ENCODE measurements at regions not wholly inside any gene's neighbourhood (a gene's known extent, or its start where the extent isn't known, plus 50 kb on each side); places are given as distances from the start of the nearest gene placed in this dataset.

DNA sequence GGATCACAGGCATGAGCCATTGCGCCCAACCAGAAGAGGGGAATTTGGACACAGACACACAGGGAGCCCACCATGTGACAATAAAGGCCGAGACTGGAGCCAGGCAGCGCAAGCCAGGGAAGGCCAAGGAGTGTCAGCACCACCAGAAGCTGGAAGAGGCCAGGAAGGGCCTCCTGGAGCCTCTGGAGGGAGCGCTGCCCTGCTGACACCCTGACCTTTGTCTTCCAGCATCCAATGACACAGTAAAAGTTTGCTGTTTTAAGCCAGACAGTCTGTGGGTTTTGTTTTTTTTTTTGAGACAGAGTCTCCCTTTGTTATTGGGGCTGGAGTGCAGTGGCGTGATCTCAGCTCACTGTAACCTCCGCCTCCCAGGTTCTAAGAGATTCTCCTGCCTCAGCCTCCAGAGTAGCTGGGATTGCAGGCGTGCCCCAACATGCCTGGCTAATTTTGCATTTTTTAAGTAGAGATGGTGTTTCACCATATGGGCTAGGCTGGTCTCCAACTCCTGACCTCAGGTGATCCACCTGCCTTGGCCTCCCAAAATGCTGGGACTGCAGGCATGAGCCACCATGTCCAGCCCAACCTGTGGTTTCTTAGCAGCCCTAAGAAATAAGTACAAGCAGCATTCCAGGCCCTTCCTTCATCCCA is 215.8 kb downstream of the CTTN start:
- no peak for DNase-seq

DNA sequence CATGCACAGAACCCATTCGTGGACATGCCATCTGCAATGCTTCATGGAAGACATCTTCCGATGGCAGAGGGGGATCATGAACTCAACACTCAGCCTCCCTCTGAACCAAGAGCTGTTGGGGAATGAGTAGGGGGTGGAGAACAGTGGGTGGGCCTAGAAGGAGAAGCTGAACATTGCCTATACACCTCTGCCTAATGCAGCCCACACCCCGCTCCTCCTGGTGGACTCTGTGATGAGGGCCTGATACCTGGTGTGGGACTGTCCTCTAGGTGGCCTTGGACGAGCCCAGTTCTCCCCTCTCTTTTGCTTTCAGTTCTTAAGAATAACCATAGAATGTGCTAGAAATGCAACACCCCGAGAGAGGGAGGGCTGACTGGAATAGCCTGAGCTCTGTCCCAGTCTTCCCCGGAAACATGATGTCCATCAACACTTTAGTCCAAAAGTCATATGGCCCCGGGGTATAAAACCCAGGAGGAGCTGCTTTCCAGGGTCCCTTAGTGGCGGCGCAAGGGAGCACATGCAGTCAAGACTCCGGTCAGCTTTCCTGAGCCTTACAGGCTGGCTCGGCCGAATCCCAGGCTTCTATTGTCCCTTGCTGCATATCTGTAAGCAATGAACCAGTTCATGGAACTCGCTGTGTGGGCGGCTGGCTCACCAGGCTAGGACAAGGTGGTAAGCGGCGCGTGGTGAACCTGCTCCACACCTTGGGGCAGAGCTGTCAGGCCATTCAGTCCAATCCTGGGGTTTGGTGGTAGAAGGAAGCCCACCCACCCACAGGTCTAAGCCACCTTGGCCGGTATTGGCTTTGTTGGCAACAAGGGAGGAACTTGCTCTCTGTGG is 216.9 kb downstream of the CTTN start:
- DNase-seq = no peak

DNA sequence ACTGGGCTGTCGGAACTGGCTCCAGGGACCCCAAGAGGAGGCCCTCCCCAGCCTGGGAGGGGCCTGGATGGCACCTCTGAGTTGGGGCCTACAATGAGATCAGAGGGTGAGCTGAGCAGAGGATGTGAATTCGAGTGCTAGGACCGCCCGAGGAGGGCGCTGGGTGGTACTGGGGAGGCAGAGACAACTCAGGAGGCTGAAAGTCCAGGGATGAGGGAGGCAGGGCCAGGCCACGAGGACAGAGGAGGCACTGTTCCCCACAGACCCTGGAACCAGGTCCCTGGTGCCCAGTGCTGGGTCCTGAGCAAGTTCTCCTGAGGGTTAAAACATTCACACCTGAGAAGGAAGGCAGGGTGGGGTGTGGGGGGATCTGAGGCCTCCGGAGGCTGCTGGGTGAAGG is 218.0 kb downstream of the CTTN start:
- no peak for DNase-seq

DNA sequence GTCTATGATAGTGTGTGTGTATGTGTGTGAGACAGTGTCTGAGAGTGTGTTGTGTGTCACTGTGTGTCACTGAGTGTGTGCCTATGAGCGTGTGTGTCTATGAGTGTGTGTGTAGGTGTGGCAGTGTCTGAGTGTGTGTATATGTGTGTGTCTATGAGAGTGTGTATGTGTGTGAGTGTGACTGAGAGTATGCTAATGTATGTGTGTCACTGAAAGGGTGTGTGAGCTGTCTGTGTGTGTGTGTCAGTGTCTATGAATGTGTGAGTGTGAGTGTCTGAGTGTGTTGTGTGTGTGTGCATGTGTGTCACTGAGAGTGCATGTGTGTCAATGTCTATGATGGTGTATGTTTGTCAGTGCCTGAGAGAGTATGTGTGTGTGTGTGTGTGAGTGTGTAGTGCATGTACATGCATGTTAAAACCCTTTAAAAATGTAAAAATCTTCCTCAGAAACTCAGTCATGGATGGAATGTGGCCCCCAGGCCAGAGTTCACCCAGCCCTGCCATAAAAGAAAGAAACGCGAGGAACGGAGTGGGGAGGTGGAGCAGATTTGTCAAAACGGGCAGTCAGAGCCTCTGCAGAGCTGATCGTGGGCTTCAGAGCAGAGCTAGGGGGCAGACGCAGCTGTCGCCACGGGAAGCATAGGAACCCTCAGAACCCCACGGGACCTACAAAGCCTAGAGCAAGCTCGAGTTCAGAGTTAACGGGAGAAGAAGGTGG is 218.8 kb downstream of the CTTN start:
- DNase-seq = no peak

DNA sequence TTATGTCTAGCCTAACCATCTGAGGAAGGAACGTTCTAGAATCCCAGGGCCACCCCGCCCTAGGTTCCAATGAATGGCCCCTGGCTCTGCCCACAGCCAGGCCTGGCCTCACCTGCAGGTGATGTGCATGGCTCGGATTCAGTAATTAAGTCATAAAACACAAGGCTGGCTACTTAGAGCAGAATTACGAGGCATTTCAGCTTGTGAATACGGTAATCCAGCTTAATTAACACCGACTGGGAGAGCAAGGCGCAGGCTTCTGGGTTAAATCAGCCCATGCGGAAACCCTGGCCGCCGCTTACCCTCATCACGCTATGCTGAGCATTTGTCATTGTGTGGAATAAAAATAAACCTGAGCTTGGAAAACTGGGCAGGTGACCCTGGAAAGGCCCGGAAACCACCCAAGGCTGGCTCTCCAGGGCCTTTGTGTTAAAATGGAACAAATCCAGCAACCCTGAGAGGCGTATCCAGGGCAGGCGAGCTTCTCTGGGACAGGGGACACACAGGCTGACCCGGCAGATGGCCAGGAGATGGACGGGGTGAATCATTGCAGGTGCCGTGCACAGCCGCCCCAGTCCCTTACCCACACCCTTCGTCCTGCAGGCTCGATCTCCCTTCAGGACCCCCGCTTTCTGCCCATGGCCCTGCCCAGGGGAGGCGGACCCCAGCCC is 220.2 kb downstream of the CTTN start:
- DNase-seq = no peak

DNA sequence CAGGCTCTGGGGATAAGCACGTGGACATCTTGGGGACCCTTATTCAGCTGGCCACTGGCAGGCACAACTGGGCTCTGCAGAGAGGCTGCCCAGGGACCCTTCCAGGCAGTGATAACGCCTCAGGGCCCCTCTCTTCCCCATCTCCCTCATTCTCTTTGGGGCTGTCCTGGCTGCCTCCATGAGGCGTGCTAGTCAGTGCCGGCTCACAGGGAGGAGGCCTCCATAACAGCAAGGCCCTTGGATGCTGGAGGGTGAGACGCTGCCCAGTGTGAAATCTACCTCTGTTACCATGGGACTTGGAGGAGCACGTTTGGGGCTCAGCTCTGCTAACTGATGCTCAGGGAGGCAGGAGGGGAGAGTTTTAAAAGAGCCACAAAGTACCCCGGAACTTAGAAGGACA is 221.3 kb downstream of the CTTN start:
- no peak for DNase-seq

DNA sequence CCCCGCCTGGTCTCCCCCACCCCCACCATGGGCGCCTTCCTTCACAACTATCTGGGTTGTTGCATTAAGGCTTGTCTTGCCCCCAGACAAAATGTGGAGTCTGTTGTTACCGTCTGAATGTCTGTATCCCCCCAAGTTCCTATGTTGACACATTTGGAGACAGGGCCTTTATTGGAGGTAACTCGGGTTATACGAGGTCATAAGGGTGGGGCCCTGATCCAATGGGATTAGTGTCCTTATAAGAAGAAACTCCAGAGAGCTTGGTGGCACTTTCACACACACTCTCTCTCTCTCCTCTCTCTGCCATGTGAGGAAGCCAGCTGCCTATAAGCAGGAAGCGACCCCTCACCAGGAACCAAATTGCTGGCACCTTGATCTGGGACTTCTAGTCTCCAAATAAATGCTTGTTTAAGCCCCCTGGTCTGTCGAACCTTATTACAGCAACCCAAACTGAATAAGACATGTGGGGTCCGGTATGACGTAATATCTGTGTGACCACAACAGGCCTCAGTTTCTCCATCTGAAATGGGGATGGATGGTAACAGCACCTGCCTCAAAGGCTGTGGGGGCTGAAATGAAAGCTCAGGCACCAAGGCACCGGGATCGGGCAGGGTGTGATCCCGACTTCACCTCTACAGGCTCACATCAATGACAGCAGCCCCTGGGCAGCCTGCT is 222.3 kb downstream of the CTTN start:
- DNase-seq = no peak

DNA sequence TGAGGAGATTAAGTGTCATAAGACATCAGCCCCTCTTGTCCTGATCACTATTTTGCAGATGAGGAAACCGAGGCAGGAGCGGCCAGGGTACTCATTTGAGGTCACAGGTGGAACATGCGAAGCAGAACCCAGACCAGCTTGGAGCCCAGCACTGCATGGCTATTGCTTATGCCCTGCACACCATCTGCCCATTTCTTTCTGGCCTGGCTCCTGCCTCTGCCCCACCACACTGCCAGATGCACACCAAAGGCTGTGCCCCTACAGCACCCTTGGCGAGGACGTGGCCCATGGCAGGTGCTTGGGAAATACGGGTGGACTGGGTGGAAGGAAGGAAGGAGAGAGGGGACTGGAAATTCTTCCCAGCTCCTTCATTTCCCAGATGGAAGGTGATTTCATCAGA is 222.9 kb downstream of the CTTN start:
- no peak for DNase-seq

DNA sequence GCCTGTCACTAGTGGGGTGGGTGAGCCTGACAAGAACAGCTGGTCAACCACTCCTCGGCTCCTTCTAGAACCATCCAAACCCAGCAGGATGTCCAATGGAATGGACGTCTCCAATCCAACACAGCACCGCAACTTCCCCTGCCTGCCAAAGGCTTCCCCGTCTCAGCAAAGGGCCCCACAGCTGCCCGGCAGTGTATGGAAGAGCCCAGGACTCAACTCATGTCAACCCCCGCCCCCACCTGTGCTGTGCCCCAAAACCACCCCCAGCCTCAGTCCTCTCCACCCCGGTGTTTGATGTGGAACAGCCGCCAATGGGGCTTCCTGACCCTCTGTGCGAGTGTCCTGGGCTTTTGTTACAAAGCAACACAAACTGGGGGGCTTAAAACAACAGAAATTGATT is 223.8 kb downstream of the CTTN start:
- DNase-seq = no peak

DNA sequence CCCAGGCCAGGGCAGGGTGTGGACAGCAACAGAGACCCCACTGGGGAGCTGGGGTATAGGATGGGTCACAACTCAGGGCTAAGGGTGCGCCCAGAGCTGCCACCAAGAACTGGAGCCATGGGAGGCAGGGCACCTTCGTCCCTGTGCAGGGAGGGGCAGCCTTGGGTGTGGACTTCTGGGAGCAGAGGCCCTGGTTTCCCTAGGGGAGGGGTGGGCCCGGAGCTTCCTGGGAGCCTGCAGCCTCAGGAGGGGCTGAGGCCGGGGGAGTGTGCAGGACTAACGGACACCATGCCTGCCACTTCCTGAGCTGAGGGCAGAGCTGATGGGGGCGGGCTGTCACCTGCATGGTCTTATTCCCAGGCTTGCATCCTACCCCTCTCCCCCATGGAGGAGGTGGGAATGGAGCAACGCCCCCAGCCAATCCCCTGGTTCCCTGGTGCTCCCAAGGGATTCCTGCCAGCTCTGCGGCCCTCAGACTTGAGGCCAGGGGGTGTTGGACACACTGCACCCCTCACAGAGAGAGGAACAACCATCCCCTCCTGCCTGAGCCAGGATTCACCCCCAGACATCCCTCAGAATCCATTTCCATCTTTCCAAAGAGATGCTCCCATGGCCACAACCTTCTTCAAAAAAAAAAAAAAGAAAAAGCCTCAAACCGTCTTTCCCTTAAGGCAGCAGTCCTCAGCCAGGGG is 225.7 kb downstream of the CTTN start:
- no peak for DNase-seq

DNA sequence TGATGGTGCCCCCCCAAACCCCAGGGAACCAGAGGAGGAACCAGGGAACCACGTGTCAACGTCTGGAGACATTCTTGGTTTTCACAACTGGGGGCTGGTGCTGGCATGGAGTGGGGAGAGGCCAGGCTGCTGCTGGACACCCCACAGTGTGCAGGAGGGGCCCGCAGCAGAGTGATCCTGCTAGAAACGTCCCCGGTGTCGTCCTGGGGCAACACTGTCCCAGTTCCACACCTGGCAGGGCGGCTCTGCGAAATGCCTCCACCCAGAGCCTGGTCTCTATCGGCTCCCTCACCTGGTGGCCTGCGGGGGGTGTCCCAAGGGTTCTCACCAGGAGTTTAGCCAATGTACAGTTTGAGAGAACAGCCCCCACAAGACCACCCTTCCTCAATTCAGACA is 226.3 kb downstream of the CTTN start:
- DNase-seq = no peak

DNA sequence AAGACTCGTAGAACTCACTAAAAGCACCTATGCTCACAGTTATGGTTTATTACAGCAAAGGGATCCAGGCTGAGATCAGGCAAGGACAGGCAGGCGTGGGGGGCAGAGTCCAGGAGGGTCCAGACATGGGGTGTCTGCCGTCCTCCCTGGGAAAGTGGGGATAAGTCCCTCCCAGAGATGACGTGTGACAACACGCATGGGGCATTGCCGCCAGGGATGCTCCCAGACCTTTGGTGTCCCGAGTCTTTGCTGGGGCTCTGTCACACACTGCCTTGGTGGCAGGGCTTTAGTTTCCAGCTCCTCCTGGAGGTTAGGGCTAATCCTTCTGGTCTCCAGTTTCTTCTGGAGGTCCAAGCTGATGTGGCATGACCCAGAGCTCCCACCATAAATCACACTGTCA is 226.7 kb downstream of the CTTN start:
- no peak for DNase-seq

DNA sequence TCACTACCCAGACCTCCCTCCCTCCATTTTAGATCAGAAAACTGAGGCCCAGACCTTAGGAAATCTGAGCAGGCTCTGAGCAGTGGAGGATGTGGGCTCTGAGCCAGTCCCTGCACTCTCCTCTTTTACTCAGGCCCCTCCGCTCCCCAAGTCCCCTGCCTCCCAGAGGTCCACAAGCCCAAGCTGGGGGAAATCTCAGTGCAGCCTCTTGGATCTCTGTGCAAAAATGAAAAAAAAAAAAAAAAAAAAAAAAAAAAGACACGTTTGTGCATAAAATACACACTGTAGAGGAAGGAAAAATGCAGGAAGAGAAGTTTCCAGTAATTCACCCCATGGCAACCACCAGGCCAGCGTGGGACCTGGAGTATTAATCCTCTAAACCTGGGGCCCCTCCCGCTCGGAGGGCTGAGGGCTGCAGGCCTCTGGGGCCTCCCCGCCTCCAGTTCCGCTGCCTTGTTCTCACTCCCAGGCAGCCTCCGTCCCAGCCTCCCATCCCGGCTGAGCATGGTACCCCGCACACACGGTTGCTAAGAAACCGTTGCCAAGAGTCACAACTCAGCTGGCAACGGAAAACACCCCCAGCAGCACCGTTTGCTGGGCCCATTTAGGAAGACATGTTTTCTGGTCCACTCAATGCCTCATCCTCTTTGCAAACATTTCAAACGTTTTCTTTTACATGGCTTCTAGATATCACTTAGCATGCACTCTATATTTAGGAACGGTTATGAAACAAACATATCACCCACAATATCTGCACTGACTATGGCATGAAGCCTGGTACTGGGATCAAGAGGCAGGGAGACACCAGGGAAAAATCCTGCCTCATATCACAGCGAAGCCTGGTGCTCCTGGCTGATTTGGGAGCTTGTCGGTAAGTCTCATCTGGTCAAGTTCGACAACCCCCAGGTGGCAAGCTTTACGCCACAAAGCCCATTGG is 227.5 kb downstream of the CTTN start:
- no peak for DNase-seq

DNA sequence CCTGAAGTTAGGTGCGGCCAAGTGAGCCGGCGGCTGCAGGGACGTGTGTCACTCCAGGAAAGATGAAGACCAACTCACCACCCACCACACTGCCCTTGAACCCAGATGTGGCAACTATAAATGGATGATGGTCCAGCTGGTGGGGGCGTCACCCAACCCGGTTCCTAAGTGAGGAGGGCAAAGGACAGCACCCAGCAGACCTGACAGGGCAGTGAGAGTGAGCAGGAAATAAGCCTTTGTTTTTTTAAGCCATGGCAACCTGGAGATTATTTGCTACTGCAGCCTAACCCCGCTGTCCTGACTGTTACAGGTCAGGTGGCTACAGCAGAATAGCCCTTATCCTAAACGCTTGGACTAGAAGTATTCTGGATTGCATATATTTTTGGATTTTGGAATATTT is 228.9 kb downstream of the CTTN start:
- DNase-seq = no peak

DNA sequence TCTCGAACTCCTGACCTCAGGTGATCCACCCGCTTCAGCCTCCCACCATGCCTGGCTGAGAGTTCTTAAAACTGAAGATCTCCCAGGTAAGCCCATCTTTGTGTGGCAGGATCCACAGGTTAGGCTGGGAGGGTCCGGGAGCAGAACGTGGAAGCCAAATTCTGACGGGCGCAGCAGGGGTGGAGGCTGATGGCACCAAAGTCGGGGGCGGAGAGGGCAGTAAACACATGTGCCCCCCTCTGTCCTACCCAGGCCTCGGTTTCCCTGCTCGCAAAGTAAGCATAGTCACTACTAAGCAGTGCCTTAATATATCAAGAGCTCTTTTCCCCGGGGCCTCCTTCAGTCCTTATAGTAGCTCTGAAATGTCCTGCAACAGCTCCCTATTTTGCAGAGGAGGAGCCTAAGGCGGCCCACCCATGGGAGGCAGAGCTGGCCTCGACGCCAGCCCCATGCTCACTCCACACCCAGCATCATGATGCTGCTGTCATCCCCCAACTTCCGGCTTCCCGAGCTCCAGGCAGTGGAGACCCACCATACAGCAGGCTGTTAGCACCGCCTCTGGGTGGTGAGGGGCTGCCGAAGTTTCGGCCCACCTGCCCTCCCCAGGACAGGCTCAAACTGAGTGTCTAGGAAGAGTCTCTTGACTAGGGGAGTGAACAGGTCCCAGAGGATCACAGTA is 230.0 kb downstream of the CTTN start:
- DNase-seq = no peak

DNA sequence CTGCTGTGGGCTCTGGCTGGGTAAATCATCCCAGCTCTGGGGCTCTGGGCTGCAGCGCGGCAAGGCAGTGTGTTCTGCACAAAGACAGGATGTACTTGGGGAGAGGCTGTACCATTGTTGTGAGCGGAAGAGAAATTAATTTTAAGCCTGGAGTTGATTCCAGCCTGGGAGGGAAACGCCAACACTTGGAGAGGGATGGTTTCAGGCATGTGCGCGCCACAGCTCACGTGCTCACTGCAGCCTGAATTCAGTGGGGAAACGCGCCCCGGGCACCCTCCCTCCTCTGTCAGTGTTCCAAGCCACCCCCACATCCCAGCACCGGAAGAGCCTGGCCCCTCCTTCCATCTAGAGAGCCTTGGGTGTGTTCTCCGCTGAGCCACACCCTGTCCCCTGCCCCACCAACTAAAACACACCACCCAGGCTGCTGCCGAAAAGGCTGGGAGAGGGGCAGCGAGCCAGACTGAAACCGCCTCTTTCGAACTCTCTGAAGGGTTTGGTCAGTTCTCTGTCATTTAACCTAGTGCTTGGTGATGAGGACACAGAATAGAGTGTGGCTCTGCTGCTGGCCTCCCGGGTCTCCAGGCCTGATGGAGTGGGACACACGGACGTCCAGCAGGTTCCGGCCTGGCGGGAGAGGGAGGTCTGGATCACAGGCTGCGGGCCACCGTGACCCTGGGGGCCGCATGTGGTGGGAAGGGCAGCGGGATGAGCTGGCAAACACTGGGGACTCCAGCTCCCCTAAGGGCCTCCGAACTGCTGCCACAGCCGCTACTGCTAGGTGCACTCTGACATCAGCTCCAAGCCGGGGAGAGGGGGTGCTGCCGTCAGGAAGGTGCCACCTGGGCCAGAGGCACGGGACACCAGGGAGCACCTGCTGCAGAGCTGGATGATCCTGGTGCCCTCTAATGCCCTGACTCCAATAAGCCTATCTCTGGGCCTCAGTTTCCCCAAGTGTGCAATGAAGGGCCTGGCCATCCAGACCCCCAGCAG is 230.8 kb downstream of the CTTN start:
- no peak for DNase-seq

DNA sequence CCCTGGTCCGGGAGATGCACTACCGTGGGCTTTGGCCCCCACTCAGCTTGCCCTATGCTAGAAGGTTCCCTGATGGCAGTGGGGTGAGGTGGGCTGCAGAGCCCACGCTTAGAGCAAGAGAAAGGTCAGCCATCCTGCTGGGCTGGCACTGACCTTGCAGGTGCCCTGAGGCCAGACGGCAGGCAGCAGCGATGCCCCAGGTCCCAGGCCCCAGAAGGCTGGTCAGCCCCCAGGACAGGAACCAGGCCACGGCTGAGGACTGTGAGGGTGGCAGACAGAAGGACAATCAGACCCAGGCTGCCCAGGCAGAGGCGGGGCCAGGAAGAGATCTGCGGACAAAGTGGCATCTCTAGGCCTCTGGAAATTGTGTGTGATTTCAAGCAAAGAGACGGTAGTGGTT is 231.7 kb downstream of the CTTN start:
- DNase-seq = no peak

DNA sequence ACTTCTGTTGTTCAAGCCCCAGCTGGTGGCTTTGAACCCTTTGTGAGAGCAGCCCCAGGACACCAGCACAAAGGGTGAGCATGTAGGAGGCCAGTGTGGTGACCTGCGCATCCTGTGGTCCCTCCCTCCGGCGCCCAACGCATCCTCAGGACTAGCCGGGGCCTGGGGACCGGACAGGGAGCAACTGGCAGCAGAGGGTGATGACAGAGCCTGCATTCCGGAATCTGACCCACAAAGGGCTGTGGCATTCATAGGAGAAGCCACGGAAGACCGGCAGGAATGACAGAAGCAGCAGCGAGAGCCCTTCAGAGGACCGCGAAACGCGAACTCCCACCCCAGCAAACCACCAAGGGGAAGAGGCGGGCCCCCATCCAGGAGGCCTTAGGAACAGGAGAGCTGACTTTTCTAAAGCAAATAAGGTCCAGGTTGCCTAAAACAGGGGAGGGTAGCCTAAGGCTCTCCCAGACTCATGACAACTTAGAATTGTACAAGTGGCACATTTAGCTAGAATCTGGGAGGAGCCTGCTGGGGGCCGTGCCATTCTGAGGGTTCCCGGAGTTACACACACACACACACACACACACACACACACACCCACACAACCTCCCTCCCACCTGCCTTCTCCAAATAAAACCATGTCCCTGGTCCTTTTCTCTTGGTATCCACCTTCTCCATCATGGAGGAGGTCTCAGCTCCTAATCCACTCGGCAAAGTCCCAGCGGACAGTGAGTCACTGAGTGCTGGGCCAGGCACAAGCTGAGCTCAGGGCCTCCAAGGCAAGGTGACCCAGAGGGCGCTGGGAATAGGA is 232.7 kb downstream of the CTTN start:
- DNase-seq = no peak

All from stimulated activated CD4-positive, alpha-beta T cell treated with anti-CD3 and anti-CD28 coated beads, Interleukin-15, amount 100 ng/mL, for 24 hours (primary cell).